CD1c-positive myeloid dendritic cell (primary cell): ENCODE measurements at regions not wholly inside any gene's neighbourhood (a gene's known extent, or its start where the extent isn't known, plus 50 kb on each side); places are given as distances from the start of the nearest gene placed in this dataset.

Source experiments
- DNase-seq: peaks from one replicate; pipeline ENCODE4 v3.0.0-alpha.2; 2016; ENCODE audit errors: extremely low spot score

DNA sequence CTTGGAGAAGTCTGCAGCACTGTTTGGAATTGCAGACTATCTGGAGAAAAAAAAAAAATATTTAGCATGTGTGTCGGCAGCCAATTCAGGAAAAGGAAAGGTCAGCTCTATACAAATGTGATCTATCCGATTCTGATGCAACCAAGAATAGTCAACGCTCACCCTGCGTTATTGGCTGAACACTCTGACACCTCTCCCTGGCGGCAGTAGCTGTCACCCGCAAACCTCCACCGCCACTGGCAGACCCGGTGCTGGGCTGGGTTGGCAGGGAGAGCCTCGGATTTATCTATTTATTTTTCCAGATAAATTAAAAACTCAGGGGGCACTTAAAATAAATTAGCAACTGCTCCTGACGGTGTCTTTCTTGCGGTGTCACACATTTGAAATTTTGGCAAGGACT lies 409.7 kb downstream of the VRK1 start:
- DNase-seq, result no peak

DNA sequence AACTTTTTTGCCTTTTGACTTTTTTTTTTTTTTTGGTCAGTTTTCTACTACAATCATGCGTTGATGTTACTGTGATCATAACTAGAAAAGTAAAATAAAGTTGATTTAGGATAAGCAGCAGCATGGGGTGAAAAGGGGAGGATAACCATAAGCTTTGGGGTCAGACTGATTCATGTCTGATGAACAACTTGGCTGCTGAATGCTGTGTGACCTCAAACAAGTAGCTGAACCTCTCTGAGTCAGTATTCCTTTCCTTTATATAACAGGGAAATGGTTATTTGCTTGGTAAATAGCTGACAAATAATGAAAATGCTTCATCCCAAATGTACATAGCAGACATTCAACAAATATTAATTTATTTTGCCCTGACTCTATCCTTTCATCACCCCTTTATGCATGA lies 413.0 kb downstream of the VRK1 start:
- no peak for DNase-seq

DNA sequence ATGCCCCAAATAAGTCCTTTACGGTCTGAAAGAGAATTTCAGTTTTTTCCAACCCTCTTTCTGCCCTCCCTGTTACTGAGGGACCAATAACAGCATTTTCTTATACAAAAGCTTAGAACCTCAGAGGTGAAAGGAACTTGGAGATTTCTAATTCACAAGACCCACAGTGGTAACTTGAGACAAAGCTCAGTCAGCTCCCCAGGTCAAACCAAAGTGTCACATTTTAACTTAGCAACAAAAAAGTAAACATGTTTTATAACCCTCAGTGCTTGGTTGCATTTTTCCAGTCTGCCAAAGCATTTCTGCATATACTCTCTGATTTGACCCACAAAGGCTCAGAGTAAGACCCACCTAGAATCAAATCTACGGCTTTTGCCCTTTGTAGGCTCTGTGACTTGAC lies 415.2 kb downstream of the VRK1 start:
- no peak for DNase-seq

DNA sequence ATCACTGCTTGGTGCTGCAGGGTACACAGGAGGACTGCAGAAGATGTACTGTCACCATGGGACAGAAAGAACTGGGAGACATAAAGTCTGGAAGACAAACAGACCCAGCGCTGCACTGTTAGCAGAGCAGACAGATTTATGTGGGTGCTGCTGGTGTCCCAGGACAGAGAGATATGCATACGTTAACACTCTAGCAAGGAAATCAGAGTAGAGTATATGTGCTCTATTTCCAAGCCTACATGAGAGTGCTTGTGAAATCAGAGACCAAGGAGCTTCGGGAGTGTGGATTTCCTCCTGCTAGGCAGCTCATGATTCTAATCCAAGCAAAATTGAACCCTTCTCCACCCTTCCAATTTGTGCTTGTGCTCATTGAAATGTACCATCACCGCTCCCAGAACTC lies 416.5 kb downstream of the VRK1 start:
- DNase-seq, result no peak

DNA sequence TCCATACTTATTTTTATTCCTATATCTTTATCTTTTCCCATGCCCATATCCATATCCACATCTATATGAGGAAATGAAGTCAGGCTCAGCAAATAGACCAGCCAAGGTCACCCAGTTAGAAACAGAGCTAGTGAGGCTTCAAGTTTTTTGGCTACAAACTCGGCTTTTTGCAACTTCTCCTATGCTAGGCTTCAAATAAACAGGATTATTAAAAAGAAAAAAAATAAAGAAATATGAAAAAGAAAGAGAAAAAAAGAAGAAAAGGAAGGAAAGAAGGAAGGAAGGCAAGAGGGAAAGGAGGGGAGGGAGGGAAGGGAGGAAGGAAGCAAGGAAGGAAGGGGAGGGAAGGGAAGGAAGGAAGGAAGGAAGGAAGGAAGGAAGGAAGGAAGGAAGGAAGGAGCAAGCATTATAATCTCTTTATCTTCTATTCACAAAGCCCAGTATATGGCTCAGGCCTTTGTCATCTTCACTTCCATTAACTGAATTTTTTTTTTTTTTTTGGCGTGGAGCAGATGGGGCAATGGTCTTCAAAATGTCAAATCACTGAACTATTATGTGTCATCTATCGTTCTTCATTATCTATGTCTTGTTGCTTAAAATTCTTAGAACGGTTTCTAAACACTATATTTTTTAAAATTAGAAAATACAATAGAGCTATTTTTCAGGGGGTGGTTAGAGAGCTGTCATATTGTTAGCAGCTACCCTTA lies 418.2 kb downstream of the VRK1 start:
- no peak for DNase-seq

DNA sequence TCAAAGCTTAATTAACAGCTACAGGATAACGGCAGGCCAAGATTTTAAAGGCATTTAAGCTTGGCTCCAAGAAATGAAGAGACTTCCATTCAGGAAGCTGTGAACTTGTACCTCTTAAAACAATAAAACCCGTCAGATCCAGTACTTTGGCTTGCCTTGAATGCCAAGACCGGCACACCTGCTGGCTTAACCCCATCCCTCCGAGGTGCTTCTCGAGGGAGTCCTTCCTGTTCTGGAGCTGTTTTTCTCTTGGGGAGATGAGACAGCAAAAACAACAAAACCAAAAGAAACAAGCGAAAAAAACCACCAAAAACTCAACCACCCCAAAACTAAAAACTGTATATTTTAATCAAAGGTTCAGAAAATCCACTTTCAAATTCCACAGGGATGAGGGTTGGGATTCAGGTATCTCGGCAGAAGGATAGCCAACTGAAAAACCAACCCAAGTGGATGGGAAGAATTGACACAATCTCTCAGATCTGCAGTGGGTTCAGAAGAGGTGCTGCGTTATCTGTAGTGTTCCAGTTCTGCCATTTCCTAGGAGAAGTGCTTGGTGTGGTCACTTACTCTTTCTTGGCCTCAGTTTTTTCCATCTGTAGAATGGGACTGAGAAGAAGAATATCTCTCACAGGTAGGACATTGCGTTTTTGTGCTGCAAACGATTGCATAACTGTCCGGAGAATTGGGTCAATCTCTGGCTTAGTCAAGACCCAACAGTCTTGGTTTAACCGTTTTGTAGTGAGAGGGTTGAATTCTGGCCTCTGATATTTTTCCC lies 420.1 kb downstream of the VRK1 start:
- no peak for DNase-seq

DNA sequence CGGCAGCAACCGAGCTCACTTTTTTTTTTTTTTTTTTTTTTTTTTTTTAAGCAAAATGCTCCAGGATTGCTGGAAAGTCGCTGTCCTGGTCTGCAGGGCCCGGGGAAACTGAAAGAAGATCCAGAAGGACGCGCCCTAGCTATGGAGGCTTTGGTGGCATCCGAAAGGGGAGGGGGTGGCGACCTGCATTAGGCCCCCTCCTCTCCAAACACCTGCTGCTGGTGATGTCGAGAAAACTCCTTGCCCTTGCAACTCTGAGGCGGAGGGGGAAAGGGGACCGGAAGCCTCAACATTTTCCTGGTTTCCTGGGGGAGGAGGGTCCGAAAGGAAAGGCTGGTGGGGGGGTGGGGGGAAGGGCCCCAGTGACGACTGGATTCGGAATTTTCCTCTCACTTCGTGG lies 421.1 kb downstream of the VRK1 start:
- no peak for DNase-seq

DNA sequence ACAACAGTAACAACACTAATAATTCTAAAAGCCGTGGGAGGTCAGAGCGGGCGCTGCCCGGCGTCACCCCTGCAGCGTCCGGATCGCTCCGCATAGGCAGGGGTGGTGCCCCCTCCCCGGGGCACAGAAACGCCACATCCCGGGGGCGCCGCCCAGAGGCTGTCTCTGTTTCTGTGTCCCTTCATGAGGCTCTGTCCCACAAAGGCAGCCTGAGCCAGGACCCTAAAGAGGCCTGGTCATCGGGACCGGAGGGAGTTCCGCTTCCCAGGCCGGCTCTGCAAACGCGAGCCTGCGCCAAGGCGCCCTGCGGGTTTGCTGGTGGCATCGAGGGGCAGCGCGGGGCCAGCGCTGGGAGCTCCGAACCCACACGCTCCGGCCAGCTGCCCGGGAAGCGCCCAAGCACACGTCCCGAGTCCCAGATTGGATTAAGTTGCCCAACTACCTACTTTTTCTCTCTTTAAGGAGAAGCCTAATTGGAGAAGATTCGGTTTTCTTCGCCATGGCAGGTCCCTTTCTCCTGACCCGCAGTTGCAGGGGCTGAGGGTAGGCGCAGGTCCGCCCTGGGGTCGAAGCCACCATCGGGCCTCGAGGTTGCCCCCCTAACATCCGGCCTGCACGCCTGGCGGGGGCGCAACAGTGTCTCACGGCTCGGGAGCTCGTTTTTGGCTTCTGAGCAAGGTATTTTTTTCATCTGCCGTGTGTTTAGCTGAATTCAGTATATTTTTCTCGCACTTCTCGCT lies 421.7 kb downstream of the VRK1 start:
- DNase-seq, result no peak

DNA sequence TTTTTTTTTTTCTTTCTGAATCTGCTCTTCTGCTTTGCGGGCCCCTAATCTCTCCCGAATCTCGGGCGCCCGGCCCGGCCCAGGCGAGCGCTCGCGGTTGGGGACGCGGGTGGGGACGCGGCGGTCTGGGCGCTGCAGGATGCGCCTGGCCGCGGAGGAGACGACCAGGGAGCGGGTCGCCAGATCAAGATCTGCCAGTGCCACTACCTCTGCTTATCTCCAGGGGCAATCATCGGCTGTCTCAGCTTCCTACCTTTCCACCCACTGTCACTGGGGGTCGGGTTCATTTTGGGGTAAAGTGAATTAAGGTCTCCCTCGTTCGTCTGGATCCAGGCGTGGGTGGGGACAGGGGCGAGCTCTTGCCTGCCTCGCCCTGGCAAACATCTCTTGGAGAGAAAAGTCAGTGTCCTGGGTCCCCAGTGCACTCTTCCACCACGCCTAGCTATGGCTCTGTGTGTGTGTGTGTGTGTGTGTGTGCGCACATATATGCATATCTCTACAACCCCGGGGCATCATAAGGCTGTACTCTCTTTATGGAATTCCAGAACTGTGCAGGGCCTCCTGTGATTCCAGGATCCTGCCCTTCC lies 422.3 kb downstream of the VRK1 start:
- no peak for DNase-seq

DNA sequence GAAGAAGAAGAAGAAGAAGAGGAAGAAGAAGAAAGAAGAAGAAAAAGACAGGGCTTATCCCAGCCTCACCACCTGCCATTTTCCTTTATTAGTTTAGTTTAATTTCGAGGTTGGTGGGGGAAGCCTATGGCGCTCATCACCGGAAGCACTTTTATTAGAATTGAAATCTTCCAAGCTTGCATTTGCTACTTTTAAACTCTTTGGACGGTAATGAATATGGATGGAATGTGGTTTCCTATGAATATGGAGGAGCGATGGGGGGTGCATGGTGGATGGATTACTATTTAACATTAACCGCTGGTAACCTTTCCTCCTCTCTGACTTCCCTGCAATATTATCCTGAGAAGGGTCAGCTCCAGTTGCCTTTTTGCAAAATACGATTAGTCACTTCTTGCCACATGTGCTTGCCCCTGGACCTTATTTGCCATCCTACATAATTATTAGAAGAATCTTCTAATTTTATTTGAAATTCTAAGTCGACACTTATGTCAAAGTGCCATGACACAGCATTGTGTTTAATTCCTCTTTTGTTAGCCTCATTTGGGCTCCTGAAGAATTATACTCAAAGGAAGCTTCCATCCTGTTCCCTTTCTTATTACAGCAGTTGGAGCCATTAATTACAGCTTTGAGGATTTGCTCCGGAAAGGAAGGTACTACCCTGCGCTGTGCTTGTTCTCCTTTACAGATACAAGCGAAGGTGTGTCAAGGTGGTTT lies 424.5 kb downstream of the VRK1 start:
- DNase-seq, result no peak

DNA sequence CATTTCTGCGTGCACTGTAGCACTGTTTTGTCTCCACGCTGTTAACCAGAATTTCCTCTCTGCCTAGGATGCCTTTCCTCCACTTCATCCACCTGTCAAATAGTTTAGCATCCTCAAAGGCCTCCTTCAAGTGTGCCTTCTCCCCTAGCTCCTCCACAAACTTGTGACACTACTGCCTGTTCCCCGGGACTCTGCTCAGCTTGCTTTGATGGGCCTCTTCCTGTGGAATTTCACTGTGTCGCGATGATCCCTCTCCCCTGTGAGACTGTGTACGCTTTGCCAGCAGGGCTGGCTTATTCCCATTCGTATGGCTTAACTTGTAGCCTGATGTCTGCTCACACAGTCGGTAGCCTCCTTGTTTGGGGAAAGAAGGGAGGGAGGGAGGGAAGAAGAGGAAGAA lies 426.8 kb downstream of the VRK1 start:
- no peak for DNase-seq

DNA sequence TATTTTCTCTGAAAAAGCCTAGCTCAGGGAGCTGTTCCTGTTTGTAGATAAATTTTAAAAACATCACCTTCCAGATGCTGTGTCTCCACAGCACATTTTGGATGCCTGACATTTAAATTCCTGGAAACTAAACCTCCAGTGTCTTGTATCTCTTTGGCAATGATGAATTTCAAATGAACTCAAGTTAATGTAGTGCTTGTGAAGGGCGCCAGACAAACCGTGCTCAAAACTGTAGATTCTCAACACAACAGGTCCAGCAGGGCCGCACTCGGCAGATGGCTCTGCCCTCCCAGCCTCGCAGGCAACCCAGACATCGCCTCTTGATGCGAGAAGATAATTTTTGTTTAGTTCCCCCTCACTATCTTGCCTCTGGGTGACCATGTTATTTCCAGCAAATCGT lies 432.9 kb downstream of the VRK1 start:
- no peak for DNase-seq

DNA sequence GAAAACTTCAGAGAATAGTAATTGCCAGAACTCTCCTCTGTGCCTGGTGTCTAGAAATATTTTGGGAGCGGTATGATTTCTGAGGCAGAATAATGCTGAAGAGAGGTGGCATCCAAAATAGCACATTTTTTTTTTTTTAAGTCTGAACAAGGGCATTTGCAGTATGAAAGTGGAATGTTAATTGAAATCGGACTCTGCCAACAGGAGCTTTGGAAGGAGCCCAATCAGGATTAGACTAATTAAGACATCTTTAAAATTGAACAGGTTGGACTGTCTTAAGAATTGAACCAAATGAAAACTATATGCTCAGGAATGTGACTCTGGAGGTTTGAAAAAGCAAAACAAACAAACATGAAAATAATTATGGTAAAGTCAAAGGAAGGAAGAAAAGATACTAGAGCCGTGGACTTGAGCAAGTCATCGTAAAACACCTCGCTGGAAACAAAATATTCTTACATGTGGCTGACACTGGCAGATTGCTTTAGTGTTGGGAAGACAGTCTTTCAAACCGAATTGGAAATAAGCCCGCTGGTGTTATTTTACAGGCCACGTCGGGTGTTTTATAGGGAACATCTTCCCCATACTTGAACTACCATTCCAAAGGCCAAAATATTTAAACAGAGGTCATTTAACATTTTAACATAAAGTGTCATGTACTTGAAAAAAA lies 436.3 kb downstream of the VRK1 start:
- no peak for DNase-seq

DNA sequence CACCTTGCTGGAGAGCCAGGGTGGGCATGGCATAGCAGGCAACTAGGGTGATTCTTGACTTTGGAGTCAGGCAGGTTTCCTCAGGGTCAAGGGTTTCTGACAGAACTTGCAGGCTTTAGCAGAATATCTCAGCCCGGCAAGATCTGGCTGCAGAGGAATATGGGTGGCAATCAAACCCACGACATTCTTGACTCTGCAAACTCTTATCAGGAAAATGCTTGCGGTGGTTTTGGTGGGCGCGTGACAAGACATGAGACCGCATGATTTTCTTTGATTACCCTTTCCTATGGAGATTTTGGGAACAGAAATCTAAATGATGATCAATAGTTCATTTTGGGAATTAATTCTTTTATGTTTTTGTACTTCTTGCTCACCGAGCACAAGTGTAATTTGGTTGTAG lies 449.5 kb downstream of the VRK1 start:
- DNase-seq, result no peak

DNA sequence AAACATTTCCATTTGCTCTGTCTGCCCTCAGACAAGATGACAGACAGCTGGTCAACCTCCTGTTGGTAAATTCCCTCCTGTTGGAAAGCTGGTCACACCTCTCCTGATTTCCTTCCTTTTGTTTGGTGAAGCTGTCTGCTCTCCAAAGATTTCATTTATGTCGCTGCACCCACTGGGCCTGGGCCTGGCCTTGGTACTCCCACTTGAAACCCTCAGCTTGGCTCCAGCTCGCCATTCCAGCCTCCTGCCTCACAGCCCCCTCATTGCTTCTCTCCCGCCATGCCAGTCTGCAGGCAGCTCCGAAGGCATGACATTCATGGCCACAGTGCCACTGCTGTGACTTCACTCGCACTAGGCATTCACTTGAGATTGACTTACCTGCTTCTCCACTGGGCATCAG lies 451.8 kb downstream of the VRK1 start:
- DNase-seq, result no peak

DNA sequence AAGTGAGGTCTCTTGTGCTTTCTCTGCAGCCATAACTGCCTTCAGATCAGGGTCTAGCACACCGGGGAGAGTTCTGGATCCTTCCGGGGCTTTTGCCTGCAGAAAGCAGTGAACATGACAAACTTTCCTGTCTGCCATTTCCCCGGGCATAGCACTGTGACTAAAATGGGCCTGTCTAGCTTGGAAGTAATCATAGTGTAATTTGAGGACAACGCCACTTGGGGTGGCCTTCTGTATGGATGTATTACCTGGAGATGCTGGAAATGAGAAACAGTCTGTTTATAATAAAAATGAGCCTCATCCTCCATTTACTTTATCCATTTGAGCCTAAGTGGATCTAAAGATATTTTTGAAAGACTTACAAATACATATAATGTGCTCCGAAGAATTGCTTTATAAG lies 453.7 kb downstream of the VRK1 start:
- DNase-seq, result no peak

DNA sequence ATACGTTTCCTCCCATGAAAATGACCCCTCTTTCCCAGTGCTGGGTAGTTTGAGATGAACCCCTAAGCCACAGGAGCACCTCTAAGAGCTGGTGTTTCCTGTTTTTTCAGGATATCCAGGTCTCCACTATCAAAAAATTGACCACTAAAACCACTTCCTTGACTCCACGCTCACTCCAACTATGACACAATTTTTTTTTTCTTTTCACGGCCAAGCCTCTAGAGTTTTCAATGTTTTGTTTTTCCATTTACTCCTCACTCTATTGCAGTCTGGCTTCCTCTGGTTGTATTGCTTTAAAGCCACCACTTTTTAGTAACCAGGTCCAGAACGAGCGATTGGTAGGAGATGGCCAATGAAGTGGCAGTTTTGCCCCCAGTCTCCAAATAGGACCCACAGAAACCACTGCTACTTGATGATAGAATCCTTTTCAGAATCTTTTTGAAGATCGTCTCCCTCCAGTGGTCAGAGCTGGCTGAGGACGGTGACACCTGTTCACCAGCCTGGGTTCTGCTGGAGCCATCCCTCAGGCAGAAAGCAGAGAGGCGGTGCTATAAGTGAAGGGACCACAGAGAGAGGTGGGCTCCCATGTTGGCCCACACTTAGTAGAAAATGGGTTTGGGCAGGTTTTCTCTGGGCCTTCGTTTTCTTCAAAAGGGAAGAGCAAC lies 454.4 kb downstream of the VRK1 start:
- DNase-seq, result no peak

DNA sequence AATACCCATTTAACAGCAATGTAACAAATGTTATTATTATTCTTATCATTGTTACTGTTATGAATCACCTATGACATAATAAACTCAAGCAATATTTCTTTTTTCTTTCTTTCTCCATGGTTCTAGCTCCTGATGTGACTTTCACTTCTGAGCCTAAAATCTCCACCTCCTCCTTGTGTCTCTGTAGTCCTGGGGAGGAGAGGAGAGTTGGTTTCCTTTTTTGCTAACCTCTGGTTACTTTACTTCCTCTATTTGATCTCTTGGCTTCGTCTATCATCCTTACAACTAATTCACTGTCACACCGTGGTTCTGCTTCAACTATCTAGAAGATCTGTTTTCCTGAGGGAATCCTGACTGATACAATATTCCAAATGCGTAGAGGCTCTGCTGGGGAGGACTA lies 456.6 kb downstream of the VRK1 start:
- no peak for DNase-seq

DNA sequence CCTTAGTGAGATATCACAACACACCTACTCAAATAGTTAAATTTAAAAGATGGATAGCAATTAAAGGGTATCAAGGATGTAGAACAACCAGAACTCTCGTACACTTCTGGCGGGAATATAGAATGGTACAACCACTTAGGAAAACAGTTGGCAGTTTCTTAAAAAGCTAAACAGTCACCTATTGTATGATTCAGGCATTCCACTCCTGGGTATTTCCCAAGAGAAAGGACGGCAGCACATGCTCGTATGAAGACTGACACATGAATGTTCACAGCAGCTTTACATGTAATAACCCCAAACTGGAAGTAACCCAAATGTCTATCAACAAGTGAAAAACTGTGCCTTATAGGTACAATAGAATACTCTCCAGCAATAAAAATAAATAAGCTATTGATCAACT lies 465.2 kb downstream of the VRK1 start:
- no peak for DNase-seq

DNA sequence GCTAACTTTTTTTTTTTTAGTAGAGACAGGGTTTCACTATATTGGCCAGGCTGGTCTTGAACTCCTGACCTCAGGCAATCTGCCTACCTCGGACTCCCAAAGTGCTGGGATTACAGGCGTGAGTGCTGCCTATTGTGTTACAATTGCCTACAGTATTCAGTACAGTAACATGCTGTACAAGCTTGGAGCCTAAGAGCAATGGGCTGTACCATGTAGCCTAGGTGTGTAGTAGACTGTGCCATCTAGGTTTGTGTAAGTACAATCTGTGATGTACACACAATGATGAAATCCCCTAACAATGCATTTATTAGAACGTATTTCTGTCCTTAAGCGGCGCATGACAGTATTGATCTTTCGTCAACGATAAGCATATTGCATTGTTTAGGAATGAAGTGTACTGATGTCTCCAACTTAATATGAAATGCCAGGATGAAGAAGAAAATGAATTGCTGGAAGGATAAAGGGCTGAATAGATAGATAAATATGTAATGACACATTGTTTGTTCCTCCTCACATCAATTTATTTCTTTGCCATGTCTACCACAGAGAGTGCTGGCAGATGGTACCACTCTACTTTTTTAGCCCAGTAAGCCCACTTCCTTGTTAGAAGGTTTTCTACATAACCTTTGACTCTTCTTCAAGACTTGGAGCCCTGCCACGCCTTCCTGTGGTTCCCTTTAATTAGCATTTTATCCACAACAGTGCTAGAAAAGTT lies 467.5 kb downstream of the VRK1 start:
- DNase-seq, result no peak
